Fibroblast of pulmonary artery (primary cell): ENCODE measurements at regions not wholly inside any gene's neighbourhood (a gene's known extent, or its start where the extent isn't known, plus 50 kb on each side); places are given as distances from the start of the nearest gene placed in this dataset.

ENCODE experiments used
- DNase-seq: peaks from one replicate; pipeline ENCODE4 v3.0.0-alpha.2; 2010; ENCODE audit warnings: low read depth
- H3K4me3 ChIP-seq: replicated peaks from 2 replicates; pipeline ENCODE4 v1.5.1; 2011; ENCODE audit warnings: low read depth, mild to moderate bottlenecking, control low read depth, low read length, moderate library complexity
- TF ChIP-seq, protein P1 (sequence below): IDR thresholded peaks from 2 replicates; pipeline ENCODE4 v1.5.1; 2011; ENCODE audit warnings: mild to moderate bottlenecking, control low read depth, low read length, inconsistent platforms; ENCODE audit errors: missing control alignments

DNA sequence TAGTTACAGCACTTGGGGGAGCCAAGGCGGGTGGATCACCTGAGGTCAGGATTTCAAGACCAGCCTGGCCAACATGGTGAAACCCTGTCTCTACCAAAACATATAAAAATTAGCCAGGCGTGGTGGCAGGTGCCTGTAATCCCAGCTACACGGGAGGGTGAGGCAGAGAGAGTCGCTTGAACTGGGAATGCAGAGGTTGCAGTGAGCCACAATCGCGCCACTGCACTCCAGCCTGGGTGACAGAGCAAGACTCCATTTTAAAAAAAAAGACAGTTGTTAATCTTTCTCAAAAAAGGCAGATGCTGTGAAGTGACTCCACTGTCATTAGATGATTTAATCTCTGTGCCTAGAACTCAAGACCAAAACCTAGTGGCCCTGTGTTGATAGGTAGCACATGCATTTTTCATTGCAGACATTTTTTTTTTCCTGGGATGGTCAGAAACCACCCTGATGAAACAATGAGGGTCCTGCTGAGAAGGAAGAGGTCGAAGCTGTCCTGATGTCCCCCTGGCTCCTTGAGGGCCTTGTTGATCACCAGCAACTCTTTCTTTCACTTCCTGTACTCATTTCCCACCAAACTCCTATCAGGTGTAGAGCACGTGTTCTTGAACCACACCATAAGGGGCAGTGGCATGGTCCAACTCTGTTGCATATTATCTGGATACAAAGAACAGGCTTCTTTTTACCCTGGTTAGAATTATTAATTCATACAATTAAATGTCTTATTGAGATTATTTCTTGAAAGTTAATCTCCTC is 382.2 kb downstream of the ICE1 start:
- TF ChIP-seq, protein P1, sequence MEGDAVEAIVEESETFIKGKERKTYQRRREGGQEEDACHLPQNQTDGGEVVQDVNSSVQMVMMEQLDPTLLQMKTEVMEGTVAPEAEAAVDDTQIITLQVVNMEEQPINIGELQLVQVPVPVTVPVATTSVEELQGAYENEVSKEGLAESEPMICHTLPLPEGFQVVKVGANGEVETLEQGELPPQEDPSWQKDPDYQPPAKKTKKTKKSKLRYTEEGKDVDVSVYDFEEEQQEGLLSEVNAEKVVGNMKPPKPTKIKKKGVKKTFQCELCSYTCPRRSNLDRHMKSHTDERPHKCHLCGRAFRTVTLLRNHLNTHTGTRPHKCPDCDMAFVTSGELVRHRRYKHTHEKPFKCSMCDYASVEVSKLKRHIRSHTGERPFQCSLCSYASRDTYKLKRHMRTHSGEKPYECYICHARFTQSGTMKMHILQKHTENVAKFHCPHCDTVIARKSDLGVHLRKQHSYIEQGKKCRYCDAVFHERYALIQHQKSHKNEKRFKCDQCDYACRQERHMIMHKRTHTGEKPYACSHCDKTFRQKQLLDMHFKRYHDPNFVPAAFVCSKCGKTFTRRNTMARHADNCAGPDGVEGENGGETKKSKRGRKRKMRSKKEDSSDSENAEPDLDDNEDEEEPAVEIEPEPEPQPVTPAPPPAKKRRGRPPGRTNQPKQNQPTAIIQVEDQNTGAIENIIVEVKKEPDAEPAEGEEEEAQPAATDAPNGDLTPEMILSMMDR = no peak
- no peak overlapping the region for H3K4me3 ChIP-seq
- DNase-seq = no peak

DNA sequence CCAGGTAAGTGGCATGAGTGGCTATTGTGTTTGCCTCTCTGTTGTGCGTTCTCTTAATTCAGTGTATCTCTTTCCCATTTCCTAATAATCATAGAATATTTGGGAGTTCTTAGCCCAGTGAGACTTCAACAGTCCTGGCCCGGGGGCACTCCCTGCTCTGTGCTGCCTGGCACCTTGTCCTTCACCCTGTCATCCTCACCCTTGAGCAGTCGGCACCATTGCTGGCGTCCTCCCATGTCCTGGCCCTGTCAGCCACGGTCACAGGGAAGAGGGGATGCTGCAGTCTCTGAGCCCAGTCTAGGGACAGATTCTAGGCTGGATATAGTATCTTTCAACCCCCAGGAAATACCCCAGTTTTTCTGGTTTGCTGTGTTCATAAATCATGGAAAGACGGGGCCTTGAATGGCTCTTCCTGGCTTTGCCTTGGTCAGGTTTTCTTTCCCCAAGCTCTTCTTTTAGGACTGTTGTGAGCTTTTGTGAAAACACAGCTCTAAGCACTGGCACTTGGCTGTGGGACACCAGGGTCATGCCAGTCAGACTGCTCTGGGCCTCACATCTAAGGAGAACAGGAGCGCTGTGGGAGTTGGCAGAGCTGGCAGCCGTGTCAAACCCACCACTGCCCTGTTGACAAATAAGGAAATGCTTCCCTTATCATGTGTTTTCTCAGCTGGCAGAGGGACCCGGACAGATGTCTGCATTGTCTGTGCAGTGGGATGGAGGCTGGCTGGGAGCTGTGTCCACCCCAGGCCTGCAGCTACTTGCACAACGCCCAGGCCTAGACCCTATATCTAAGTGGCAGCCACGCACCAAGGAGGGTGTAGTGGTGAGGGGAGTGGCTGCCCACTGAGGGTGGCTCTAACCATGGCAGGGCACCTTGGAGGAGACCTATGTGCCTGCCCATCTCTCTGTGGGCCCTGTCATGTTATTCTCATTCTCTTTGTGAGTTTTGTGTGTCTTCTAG is 378.6 kb downstream of the ICE1 start:
- TF ChIP-seq, protein P1 = no peak
- no peak overlapping the region for H3K4me3 ChIP-seq
- no peak for DNase-seq

- no peak overlapping the region for H3K4me3 ChIP-seq
- no peak for DNase-seq
- TF ChIP-seq, protein P1 = no peak
Measured at GRCh38 chr5:5799826-5800225, 377.3 kb downstream of the ICE1 start.

DNA sequence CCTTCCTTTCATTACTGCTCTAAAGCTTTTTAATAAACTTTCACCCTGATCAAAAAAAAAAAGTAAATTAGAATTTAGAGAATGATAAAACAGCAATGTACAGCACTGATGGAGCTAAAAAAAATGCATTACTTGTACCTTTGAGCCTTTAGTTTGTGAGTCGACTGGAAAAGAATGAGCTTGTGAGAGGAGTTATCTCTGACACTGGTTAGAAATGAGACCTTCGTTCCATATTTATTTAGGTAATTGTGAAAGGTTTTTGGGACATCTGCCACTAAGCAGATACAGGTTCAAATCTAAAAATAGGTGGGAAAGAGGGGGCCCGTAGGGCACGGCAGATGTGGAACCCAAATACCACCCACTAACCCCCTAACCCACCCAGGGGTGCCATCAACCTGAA is 376.8 kb downstream of the ICE1 start:
- no peak for DNase-seq
- TF ChIP-seq, protein P1 = no peak
- no peak overlapping the region for H3K4me3 ChIP-seq

- no peak for DNase-seq
- no peak overlapping the region for H3K4me3 ChIP-seq
- TF ChIP-seq, protein P1 = no peak
Measured at GRCh38 chr5:5798462-5798861, 376.0 kb downstream of the ICE1 start.

GRCh38 chr5:5798041-5798440 is 375.6 kb downstream of the ICE1 start:
- DNase-seq = no peak
- H3K4me3 ChIP-seq = no peak overlapping the region
- TF ChIP-seq, protein P1 = no peak
